ENCODE measurements at regions not wholly inside any gene's neighbourhood (a gene's known extent, or its start where the extent isn't known, plus 50 kb on each side); places are given as distances from the start of the nearest gene placed in this dataset.

- TF ChIP-seq, protein P1, sequence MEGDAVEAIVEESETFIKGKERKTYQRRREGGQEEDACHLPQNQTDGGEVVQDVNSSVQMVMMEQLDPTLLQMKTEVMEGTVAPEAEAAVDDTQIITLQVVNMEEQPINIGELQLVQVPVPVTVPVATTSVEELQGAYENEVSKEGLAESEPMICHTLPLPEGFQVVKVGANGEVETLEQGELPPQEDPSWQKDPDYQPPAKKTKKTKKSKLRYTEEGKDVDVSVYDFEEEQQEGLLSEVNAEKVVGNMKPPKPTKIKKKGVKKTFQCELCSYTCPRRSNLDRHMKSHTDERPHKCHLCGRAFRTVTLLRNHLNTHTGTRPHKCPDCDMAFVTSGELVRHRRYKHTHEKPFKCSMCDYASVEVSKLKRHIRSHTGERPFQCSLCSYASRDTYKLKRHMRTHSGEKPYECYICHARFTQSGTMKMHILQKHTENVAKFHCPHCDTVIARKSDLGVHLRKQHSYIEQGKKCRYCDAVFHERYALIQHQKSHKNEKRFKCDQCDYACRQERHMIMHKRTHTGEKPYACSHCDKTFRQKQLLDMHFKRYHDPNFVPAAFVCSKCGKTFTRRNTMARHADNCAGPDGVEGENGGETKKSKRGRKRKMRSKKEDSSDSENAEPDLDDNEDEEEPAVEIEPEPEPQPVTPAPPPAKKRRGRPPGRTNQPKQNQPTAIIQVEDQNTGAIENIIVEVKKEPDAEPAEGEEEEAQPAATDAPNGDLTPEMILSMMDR (IDR thresholded peaks at IDR 0.05): no peak
- Histone ChIP-seq H3K27ac (no peak overlapping the region), H3K4me1 (no peaks in the 10 kb centered on the region), H3K27me3 (ENCODE audit: low read depth) (no peaks in the 10 kb centered on the region), H3K36me3 (no peaks in the 10 kb centered on the region), H3K9me3 (no peaks in the 10 kb centered on the region), H3K4me3 (no peak overlapping the region)
- DNase-seq: no peak
- no peak for ATAC-seq
- intact Hi-C loops (cut with DNase I): no loop called here
Observed at GRCh38 chr1:209304166-209304565, 279.3 kb upstream of the CAMK1G start.

- no peak for ATAC-seq
- Histone ChIP-seq H3K4me3 (no peak overlapping the region), H3K9me3 (no peaks in the 10 kb centered on the region), H3K27me3 (ENCODE audit: low read depth) (no peaks in the 10 kb centered on the region), H3K4me1 (no peaks in the 10 kb centered on the region), H3K27ac (no peak overlapping the region), H3K36me3 (no peaks in the 10 kb centered on the region)
- DNase-seq: no peak
- intact Hi-C loops (cut with DNase I): no loop called here
- TF ChIP-seq, protein P1 (IDR thresholded peaks at IDR 0.05): no peak
Observed at GRCh38 chr1:209305221-209305954, 278.1 kb upstream of the CAMK1G start.

- intact Hi-C loops (cut with DNase I): no loop called here
- TF ChIP-seq, protein P1 (IDR thresholded peaks at IDR 0.05): no peak
- Histone ChIP-seq H3K4me1 (no peaks in the 10 kb centered on the region), H3K27ac (no peak overlapping the region), H3K9me3 (no peaks in the 10 kb centered on the region), H3K4me3 (no peak overlapping the region), H3K27me3 (ENCODE audit: low read depth) (no peaks in the 10 kb centered on the region), H3K36me3 (no peaks in the 10 kb centered on the region)
- DNase-seq (no peak), ATAC-seq (no peak)
Observed at GRCh38 chr1:209307846-209308245, 275.7 kb upstream of the CAMK1G start.

- H3K9me3 ChIP-seq: no peaks in the 10 kb centered on the region
- no peaks in the 10 kb centered on the region for H3K36me3 ChIP-seq
- no peaks in the 10 kb centered on the region for H3K4me1 ChIP-seq
- H3K4me3 ChIP-seq: no peak overlapping the region
- no peak for DNase-seq
- ATAC-seq: no peak
- no peaks in the 10 kb centered on the region for H3K27me3 ChIP-seq (ENCODE audit: low read depth)
- TF ChIP-seq, protein P1 (IDR thresholded peaks at IDR 0.05): no peak
- intact Hi-C loops (cut with DNase I): no loop called here
- H3K27ac ChIP-seq: no peak overlapping the region
Observed at GRCh38 chr1:209309198-209309597, 274.3 kb upstream of the CAMK1G start.

GRCh38 chr1:209311770-209312169, 271.7 kb upstream of the CAMK1G start:
- Histone ChIP-seq H3K9me3 (no peaks in the 10 kb centered on the region), H3K27ac (no peak overlapping the region), H3K4me1 (no peaks in the 10 kb centered on the region), H3K36me3 (no peaks in the 10 kb centered on the region), H3K27me3 (ENCODE audit: low read depth) (no peaks in the 10 kb centered on the region), H3K4me3 (no peak overlapping the region)
- intact Hi-C loops (cut with DNase I): no loop called here
- ATAC-seq (no peak), DNase-seq (no peak)
- TF ChIP-seq, protein P1 (IDR thresholded peaks at IDR 0.05): no peak

All from lower lobe of right lung (tissue), 2 donors.